HCT116 (cell line): ENCODE measurements at regions not wholly inside any gene's neighbourhood (a gene's known extent, or its start where the extent isn't known, plus 50 kb on each side); places are given as distances from the start of the nearest gene placed in this dataset.

Source experiments
- ATAC-seq: fragments of 200-7000 bp; cut with Tn5 transposase; 2 replicates; pipeline ENCODE4 v1.9.1; 2020; ENCODE audit warnings: mild to moderate bottlenecking, moderate library complexity
- BruUV-seq: library from RNA; stranded (reverse); fragments of 400-500 nt; replicated peaks from 2 replicates; lab custom pipeline; 2021; lab: Mats Ljungman, UMichigan
- CTCF ChIA-PET: fragments of 300-600 bp; sonication (Branson Sonifier 250); formaldehyde crosslinking; loops from one replicate; lab custom pipeline; 2021; ENCODE audit warnings: antibody characterized with exemption; lab: Charles Lee
- POLR2A ChIA-PET: fragments of 300-600, 350-600 bp; sonication (Branson Sonifier 250); formaldehyde crosslinking; loops from one replicate; lab custom pipeline; 2021; ENCODE audit warnings: antibody characterized with exemption; lab: Charles Lee
- RAD21 ChIA-PET, 2 experiments: fragments of 300-600 bp; sonication (Branson Sonifier 250); formaldehyde crosslinking; loops; one replicate each; lab custom pipeline; 2023; ENCODE audit warnings: low total read pairs in 2 of 2; ENCODE audit not compliant: uncharacterized antibody in 2 of 2, unreplicated experiment in 2 of 2, low non-redundant PET in 1 of 2; lab: Charles Lee
- DNase-seq: peaks from one replicate; pipeline ENCODE4 v3.0.0-alpha.2; 2010; ENCODE audit warnings: low read depth, low spot score
- H2AFZ ChIP-seq: fragments of 200-600 bp; shearing (Covaris generic), sonication (generic); 2 replicates; pipeline ENCODE4 v1.6.1; 2017; ENCODE audit warnings: low read depth, mixed run types, mixed read lengths, antibody characterized with exemption, low read length; ENCODE audit not compliant: poor library complexity, severe bottlenecking
- H3K27ac ChIP-seq: 2 replicates; pipeline ENCODE4 v1.5.1; 2012; ENCODE audit warnings: low read depth, low read length
- H3K27me3 ChIP-seq: fragments of 200-600 bp; sonication (generic); 2 replicates; pipeline ENCODE4 v1.6.1; 2016; ENCODE audit warnings: mixed run types, low read length, mixed read lengths; ENCODE audit not compliant: insufficient read depth
- H3K36me3 ChIP-seq, 2 experiments: fragments of 200-500 bp in 1 of 2; fragments of 200-600 bp in 1 of 2; sonication (Bioruptor generic) in 1 of 2; sonication (generic) in 1 of 2; 2 replicates each; pipeline versions ENCODE4 v1.5.1 to v1.6.1; 2014 to 2016; ENCODE audit warnings: low read length in 2 of 2, inconsistent platforms in 1 of 2, mixed read lengths in 1 of 2, mixed run types in 1 of 2; ENCODE audit not compliant: insufficient read depth in 2 of 2, control insufficient read depth in 1 of 2
- H3K4me1 ChIP-seq, 2 experiments: fragments of 200-600 bp in 1 of 2; sonication (generic) in 1 of 2; 2 replicates each; pipeline versions ENCODE4 v1.5.1 to v1.6.1; 2012 to 2017; ENCODE audit warnings: low read length in 2 of 2, inconsistent platforms in 1 of 2, mild to moderate bottlenecking in 1 of 2, mixed read lengths in 1 of 2, mixed run types in 1 of 2, moderate library complexity in 1 of 2; ENCODE audit not compliant: insufficient read depth in 2 of 2, control insufficient read depth in 1 of 2
- H3K4me2 ChIP-seq: fragments of 200-600 bp; sonication (generic); 2 replicates; pipeline ENCODE4 v1.6.1; 2017; ENCODE audit warnings: mixed run types, low read length, mixed read lengths
- H3K4me3 ChIP-seq, 2 experiments: fragments of 200-600 bp in 1 of 2; sonication (generic) in 1 of 2; replicated peaks in 1 of 2; 2 replicates each; pipeline ENCODE4 v1.5.1; 2011 to 2016; ENCODE audit warnings: low read length in 2 of 2, control low read depth in 1 of 2, low read depth in 1 of 2, mild to moderate bottlenecking in 1 of 2, mixed read lengths in 1 of 2, mixed run types in 1 of 2
- H3K79me2 ChIP-seq: fragments of 200-600 bp; sonication (generic); 2 replicates; pipeline ENCODE4 v1.6.1; 2017; ENCODE audit warnings: mild to moderate bottlenecking, mixed run types, low read length, moderate library complexity, mixed read lengths; ENCODE audit not compliant: insufficient read depth
- H3K9ac ChIP-seq: fragments of 200-600 bp; sonication (generic); 2 replicates; pipeline ENCODE4 v1.6.1; 2016; ENCODE audit warnings: low read length, mixed read lengths
- H3K9me2 ChIP-seq: fragments of 200-600 bp; sonication (generic), shearing (Covaris generic); 2 replicates; pipeline ENCODE4 v1.6.1; 2017; ENCODE audit warnings: mixed run types, mild to moderate bottlenecking, moderate library complexity; ENCODE audit not compliant: insufficient read depth
- H3K9me3 ChIP-seq, 2 experiments: fragments of 200-500 bp in 1 of 2; fragments of 200-600 bp in 1 of 2; sonication (Bioruptor generic) in 1 of 2; sonication (generic) in 1 of 2; 2 replicates each; pipeline ENCODE4 v1.6.1; 2014 to 2017; ENCODE audit warnings: low read length in 2 of 2, mixed read lengths in 2 of 2, inconsistent platforms in 1 of 2, low read depth in 1 of 2, mild to moderate bottlenecking in 1 of 2, mixed run types in 1 of 2, moderate library complexity in 1 of 2; ENCODE audit not compliant: control insufficient read depth in 1 of 2, insufficient read depth in 1 of 2
- H4K20me1 ChIP-seq: fragments of 200-600 bp; sonication (generic), shearing (Covaris generic); 2 replicates; pipeline ENCODE4 v1.6.1; 2017; ENCODE audit warnings: mixed run types, mild to moderate bottlenecking, moderate library complexity; ENCODE audit not compliant: insufficient read depth
- CEBPB ChIP-seq: IDR thresholded peaks from 2 replicates; pipeline ENCODE4 v1.6.1; 2012; ENCODE audit warnings: low read depth
- ELF1 ChIP-seq: IDR thresholded peaks from 2 replicates; pipeline ENCODE4 v1.6.1; 2012; ENCODE audit warnings: low read depth, borderline replicate concordance
- EZH2 ChIP-seq: fragments of 200-600 bp; sonication (generic); IDR thresholded peaks from 2 replicates; pipeline ENCODE4 v1.6.1; 2017; ENCODE audit warnings: antibody characterized with exemption, mixed run types
- POLR2AphosphoS5 ChIP-seq: IDR thresholded peaks from 2 replicates; pipeline ENCODE4 v1.6.1; 2011; ENCODE audit warnings: mild to moderate bottlenecking, low read depth, low read length, moderate library complexity
- RAD21 ChIP-seq: IDR thresholded peaks from 2 replicates; pipeline ENCODE4 v1.6.1; 2012; ENCODE audit warnings: low read depth, mild to moderate bottlenecking
- REST ChIP-seq: IDR thresholded peaks from 2 replicates; pipeline ENCODE4 v1.6.1; 2012; ENCODE audit warnings: low read depth
- SRF ChIP-seq: IDR thresholded peaks from 2 replicates; pipeline ENCODE4 v1.6.1; 2012; ENCODE audit warnings: low read depth
- TCF7L2 ChIP-seq: IDR thresholded peaks from 2 replicates; pipeline ENCODE4 v1.7.0; 2011; ENCODE audit warnings: borderline replicate concordance, inconsistent platforms; ENCODE audit not compliant: insufficient read depth, insufficient read length; ENCODE audit errors: extremely low read depth
- YY1 ChIP-seq: IDR thresholded peaks from 2 replicates; pipeline ENCODE4 v1.6.1; 2011; ENCODE audit warnings: low read length, low read depth, moderate library complexity, mild to moderate bottlenecking; ENCODE audit not compliant: insufficient replicate concordance; ENCODE audit errors: extremely low read depth
- intact Hi-C: fragments of 100-400 bp; cut with micrococcal nuclease; formaldehyde crosslinking; loops from 2 replicates; pipeline ENCODE4 v1.10.0; 2022

GRCh38 chr5:39902626-39903025 lies 477.8 kb upstream of the DAB2 start:
- ChIA-PET RAD21 (no interaction called here), CTCF (no interaction called here), POLR2A (no interaction called here)
- intact Hi-C loops: no loop called here
- Histone ChIP-seq H3K4me3 (no peak overlapping the region), H3K4me1 (no peaks in the 10 kb centered on the region), H3K27me3 (no peaks in the 10 kb centered on the region), H3K79me2 (no peaks in the 10 kb centered on the region), H3K27ac (no peak overlapping the region), H3K9me2 (no peaks in the 10 kb centered on the region), H3K4me2 (no peak overlapping the region), H3K9ac (no peak overlapping the region), H4K20me1 (no peaks in the 10 kb centered on the region), H3K9me3 (no peaks in the 10 kb centered on the region), H3K36me3 (no peaks in the 10 kb centered on the region), H2AFZ (no peak overlapping the region)
- DNase-seq: no peak
- ATAC-seq: no peak
- BruUV-seq: no TSS peak
- no peak for TF ChIP-seq RAD21
- TF ChIP-seq ELF1: no peak
- TF ChIP-seq EZH2: no peak
- TF ChIP-seq REST: no peak
- no peak for TF ChIP-seq POLR2AphosphoS5
- no peak for TF ChIP-seq CEBPB
- no peak for TF ChIP-seq YY1
- no peak for TF ChIP-seq TCF7L2
- TF ChIP-seq SRF: no peak
